Naive thymus-derived CD4-positive, alpha-beta T cell (primary cell): ENCODE measurements at regions not wholly inside any gene's neighbourhood (a gene's known extent, or its start where the extent isn't known, plus 50 kb on each side); places are given as distances from the start of the nearest gene placed in this dataset.

Source experiments
- ATAC-seq: fragments of 150-1000 bp; cut with Tn5 transposase; 2 replicates; pipeline ENCODE4 v1.10.0; 2021; ENCODE audit warnings: mild to moderate bottlenecking, moderate library complexity
- CTCF ChIA-PET: fragments of 350-600 bp; sonication (Branson Sonifier 250); formaldehyde crosslinking; loops from one replicate; lab custom pipeline; 2021; ENCODE audit warnings: antibody characterized with exemption; lab: Charles Lee
- POLR2A ChIA-PET: fragments of 350-600 bp; sonication (Branson Sonifier 250); formaldehyde crosslinking; loops from one replicate; lab custom pipeline; 2021; ENCODE audit warnings: antibody characterized with exemption, inconsistent platforms; lab: Charles Lee
- DNase-seq, 9 donors: peaks; one replicate each; pipeline versions ENCODE4 v3.0.0 to v3.0.0-alpha.2; 2020 to 2022; ENCODE audit warnings: mixed read lengths in 1 of 9
- H3K27ac ChIP-seq: one replicate; pipeline ENCODE4 v1.7.0; 2013; ENCODE audit warnings: mild to moderate bottlenecking, low read depth, low read length, moderate library complexity
- H3K27me3 ChIP-seq, 2 donors: one replicate each; pipeline ENCODE4 v1.7.0; 2013; ENCODE audit warnings: low read length in 2 of 2, mild to moderate bottlenecking in 2 of 2, moderate library complexity in 2 of 2; ENCODE audit not compliant: control insufficient read depth in 2 of 2, insufficient read depth in 2 of 2
- H3K36me3 ChIP-seq, 3 experiments: 1 replicate in 2 of 3; 2 replicates in 1 of 3; pipeline ENCODE4 v1.7.0; 2013; ENCODE audit warnings: low read length in 3 of 3, mild to moderate bottlenecking in 3 of 3, moderate library complexity in 1 of 3; ENCODE audit not compliant: insufficient read depth in 3 of 3, control insufficient read depth in 2 of 3
- H3K4me1 ChIP-seq, 2 donors: one replicate each; pipeline ENCODE4 v1.7.0; 2013; ENCODE audit warnings: low read length in 2 of 2, mild to moderate bottlenecking in 2 of 2, moderate library complexity in 1 of 2; ENCODE audit not compliant: control insufficient read depth in 2 of 2, insufficient read depth in 2 of 2
- H3K4me3 ChIP-seq: 2 replicates; pipeline ENCODE4 v1.7.0; 2013; ENCODE audit warnings: mild to moderate bottlenecking, low read length
- H3K9me3 ChIP-seq, 3 experiments: 1 replicate in 2 of 3; 2 replicates in 1 of 3; pipeline ENCODE4 v1.7.0; 2013; ENCODE audit warnings: low read length in 3 of 3; ENCODE audit not compliant: control insufficient read depth in 2 of 3
- H3K27ac Mint-ChIP-seq, 9 donors: one replicate each; pipeline ENCODE4 v1.8.0; 2020 to 2022; ENCODE audit warnings: mixed read lengths in 9 of 9, mild to moderate bottlenecking in 8 of 9, moderate library complexity in 5 of 9, inconsistent platforms in 2 of 9
- H3K27me3 Mint-ChIP-seq, 5 donors: one replicate each; pipeline ENCODE4 v1.8.0; 2021 to 2022; ENCODE audit warnings: mixed read lengths in 5 of 5, mild to moderate bottlenecking in 1 of 5
- H3K36me3 Mint-ChIP-seq, 5 donors: one replicate each; pipeline ENCODE4 v1.8.0; 2020 to 2022; ENCODE audit warnings: mixed read lengths in 5 of 5, mild to moderate bottlenecking in 3 of 5, inconsistent platforms in 1 of 5
- H3K4me1 Mint-ChIP-seq, 7 donors: one replicate each; pipeline ENCODE4 v1.8.0; 2020 to 2022; ENCODE audit warnings: mixed read lengths in 7 of 7, mild to moderate bottlenecking in 3 of 7, inconsistent platforms in 1 of 7
- H3K4me3 Mint-ChIP-seq, 10 donors: one replicate each; pipeline ENCODE4 v1.8.0; 2020 to 2022; ENCODE audit warnings: mild to moderate bottlenecking in 10 of 10, mixed read lengths in 10 of 10, moderate library complexity in 6 of 10, inconsistent platforms in 2 of 10
- H3K9me3 Mint-ChIP-seq, 11 donors: one replicate each; pipeline ENCODE4 v1.8.0; 2020 to 2022; ENCODE audit warnings: mixed read lengths in 11 of 11, mild to moderate bottlenecking in 4 of 11, inconsistent platforms in 1 of 11, moderate library complexity in 1 of 11
- intact Hi-C, 2 donors: fragments of 100-400 bp; cut with micrococcal nuclease; formaldehyde crosslinking; loops; one replicate each; pipeline ENCODE4 v1.15.1; 2023

DNA sequence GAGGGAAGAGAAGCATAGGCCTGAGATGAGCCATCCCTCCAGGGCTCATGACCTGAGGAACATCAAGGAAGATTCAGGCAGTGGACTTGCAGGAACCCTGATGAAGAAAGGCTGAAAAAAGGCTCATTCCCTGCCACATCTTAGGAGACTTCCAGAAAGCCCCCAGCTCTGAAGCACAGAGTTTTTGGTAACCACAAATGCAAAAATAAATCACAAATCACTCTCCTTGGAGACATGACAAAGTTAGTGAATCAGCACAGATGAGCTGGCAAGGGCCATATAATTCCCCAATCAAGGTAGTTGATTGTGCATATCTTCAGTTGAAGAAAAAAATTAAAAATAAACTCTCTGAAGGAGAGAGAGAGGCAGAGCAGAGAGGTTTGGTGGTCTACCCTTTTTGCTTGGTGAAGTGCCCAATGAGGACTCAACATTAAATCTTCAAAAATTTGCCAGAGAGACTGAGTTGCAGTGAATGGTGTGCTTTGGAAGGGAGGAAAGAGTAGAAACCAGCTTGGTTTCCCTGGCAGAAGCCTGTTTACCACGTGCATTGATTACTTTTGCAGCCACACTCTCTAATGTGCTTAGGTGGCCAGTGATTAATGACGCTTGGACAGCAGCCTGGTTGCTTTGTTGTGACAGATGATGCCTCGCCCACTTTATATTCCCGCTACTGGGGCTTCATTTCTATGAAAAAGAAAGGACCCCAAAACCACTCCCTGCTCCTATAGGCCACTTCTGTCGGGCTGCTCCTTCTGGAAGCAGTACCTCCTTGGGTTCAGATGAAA lies 257.4 kb upstream of the SLC14A2 start:
- no peak overlapping the region for H3K4me3 Mint-ChIP-seq
- ATAC-seq (no peak), DNase-seq (no peak)
- no peaks in the 10 kb centered on the region for H3K36me3 Mint-ChIP-seq
- intact Hi-C loops, result no loop called here
- ChIA-PET POLR2A (no interaction called here), CTCF (no interaction called here)
- peaks cover 0 to 3% (median 0%) of the 10 kb centered on the region in 11 donors for H3K9me3 Mint-ChIP-seq
- Histone ChIP-seq H3K9me3 (no peaks in the 10 kb centered on the region), H3K27me3 (no peaks in the 10 kb centered on the region), H3K36me3 (no peaks in the 10 kb centered on the region), H3K4me1 (no peaks in the 10 kb centered on the region), H3K4me3 (no peak overlapping the region), H3K27ac (no peak overlapping the region)
- no peak overlapping the region for H3K27ac Mint-ChIP-seq
- H3K4me1 Mint-ChIP-seq, result no peaks in the 10 kb centered on the region
- H3K27me3 Mint-ChIP-seq, result peaks cover 0 to 13% (median 11%) of the 10 kb centered on the region in 5 donors

- H3K27me3 Mint-ChIP-seq, result peaks cover 0 to 25% (median 17%) of the 10 kb centered on the region in 5 donors
- no peaks in the 10 kb centered on the region for H3K36me3 ChIP-seq
- H3K4me3 ChIP-seq, result no peak overlapping the region
- H3K9me3 ChIP-seq, result no peaks in the 10 kb centered on the region
- H3K4me1 Mint-ChIP-seq, result no peaks in the 10 kb centered on the region
- H3K36me3 Mint-ChIP-seq, result no peaks in the 10 kb centered on the region
- DNase-seq (no peak), ATAC-seq (no peak)
- H3K4me1 ChIP-seq, result no peaks in the 10 kb centered on the region
- no peak overlapping the region for H3K27ac Mint-ChIP-seq
- ChIA-PET CTCF (no interaction called here), POLR2A (no interaction called here)
- intact Hi-C loops, result no loop called here
- no peak overlapping the region for H3K4me3 Mint-ChIP-seq
- no peaks in the 10 kb centered on the region for H3K27me3 ChIP-seq
- H3K9me3 Mint-ChIP-seq, result peaks cover 0 to 3% (median 0%) of the 10 kb centered on the region in 11 donors
- no peak overlapping the region for H3K27ac ChIP-seq
Observed at GRCh38 chr18:45359275-45360009, 255.8 kb upstream of the SLC14A2 start.

- intact Hi-C loops, result no loop called here
- Histone ChIP-seq H3K27me3 (no peaks in the 10 kb centered on the region), H3K9me3 (no peaks in the 10 kb centered on the region), H3K27ac (no peak overlapping the region), H3K4me1 (no peaks in the 10 kb centered on the region), H3K4me3 (no peak overlapping the region), H3K36me3 (no peaks in the 10 kb centered on the region)
- H3K27ac Mint-ChIP-seq, result no peak overlapping the region
- peaks cover 0 to 3% (median 0%) of the 10 kb centered on the region in 11 donors for H3K9me3 Mint-ChIP-seq
- H3K4me1 Mint-ChIP-seq, result no peaks in the 10 kb centered on the region
- ATAC-seq (no peak), DNase-seq (no peak)
- POLR2A ChIA-PET, result no interaction called here
- H3K27me3 Mint-ChIP-seq, result peaks cover 0 to 25% (median 17%) of the 10 kb centered on the region in 5 donors
- no peak overlapping the region for H3K4me3 Mint-ChIP-seq
- CTCF ChIA-PET, result no interaction called here
- H3K36me3 Mint-ChIP-seq, result no peaks in the 10 kb centered on the region
Observed at GRCh38 chr18:45361125-45361851, 254.0 kb upstream of the SLC14A2 start.

DNA sequence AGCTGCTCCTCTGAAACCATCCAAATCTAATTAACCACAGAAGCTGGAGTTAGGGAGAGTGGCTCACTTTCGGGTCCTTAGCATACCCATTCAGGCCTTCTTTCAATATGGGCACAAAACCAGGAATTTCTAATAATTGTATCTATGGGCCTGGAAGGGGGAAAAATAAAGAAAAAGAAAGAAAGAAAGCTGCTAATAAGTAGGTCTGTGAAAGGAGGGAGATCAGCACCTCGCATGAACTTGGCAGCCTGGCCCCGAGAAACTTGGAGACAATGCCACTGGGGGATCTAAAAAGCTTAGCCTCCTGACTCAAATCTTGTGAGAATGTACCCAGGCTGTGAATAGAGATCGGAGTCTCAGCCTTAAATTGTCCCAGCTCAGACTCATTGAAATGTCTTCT lies 252.1 kb upstream of the SLC14A2 start:
- H3K9me3 ChIP-seq, result no peaks in the 10 kb centered on the region
- Mint-ChIP-seq H3K9me3 (peaks cover 0 to 3% (median 0%) of the 10 kb centered on the region in 11 donors), H3K27me3 (peaks cover 0 to 25% (median 13%) of the 10 kb centered on the region in 5 donors), H3K27ac (no peak overlapping the region), H3K4me3 (no peak overlapping the region), H3K36me3 (no peaks in the 10 kb centered on the region), H3K4me1 (no peaks in the 10 kb centered on the region)
- no peak for ATAC-seq
- H3K36me3 ChIP-seq, result no peaks in the 10 kb centered on the region
- no peak overlapping the region for H3K4me3 ChIP-seq
- H3K27ac ChIP-seq, result no peak overlapping the region
- CTCF ChIA-PET, result no interaction called here
- intact Hi-C loops, result no loop called here
- POLR2A ChIA-PET, result no interaction called here
- H3K4me1 ChIP-seq, result no peaks in the 10 kb centered on the region
- DNase-seq, result no peak
- H3K27me3 ChIP-seq, result no peaks in the 10 kb centered on the region

- Mint-ChIP-seq H3K36me3 (no peaks in the 10 kb centered on the region), H3K4me1 (no peaks in the 10 kb centered on the region), H3K27ac (no peak overlapping the region), H3K27me3 (peaks cover 5 to 22% (median 20%) of the 10 kb centered on the region in 5 donors), H3K4me3 (no peak overlapping the region), H3K9me3 (peaks cover 0 to 2% (median 0%) of the 10 kb centered on the region in 11 donors)
- H3K4me3 ChIP-seq, result no peak overlapping the region
- intact Hi-C loops, result no loop called here
- no peaks in the 10 kb centered on the region for H3K4me1 ChIP-seq
- DNase-seq, result no peak
- ATAC-seq, result no peak
- H3K27ac ChIP-seq, result no peak overlapping the region
- H3K27me3 ChIP-seq, result no peaks in the 10 kb centered on the region
- ChIA-PET CTCF (no interaction called here), POLR2A (no interaction called here)
- no peaks in the 10 kb centered on the region for H3K36me3 ChIP-seq
- no peaks in the 10 kb centered on the region for H3K9me3 ChIP-seq
Observed at GRCh38 chr18:45365835-45366234, 249.4 kb upstream of the SLC14A2 start.

DNA sequence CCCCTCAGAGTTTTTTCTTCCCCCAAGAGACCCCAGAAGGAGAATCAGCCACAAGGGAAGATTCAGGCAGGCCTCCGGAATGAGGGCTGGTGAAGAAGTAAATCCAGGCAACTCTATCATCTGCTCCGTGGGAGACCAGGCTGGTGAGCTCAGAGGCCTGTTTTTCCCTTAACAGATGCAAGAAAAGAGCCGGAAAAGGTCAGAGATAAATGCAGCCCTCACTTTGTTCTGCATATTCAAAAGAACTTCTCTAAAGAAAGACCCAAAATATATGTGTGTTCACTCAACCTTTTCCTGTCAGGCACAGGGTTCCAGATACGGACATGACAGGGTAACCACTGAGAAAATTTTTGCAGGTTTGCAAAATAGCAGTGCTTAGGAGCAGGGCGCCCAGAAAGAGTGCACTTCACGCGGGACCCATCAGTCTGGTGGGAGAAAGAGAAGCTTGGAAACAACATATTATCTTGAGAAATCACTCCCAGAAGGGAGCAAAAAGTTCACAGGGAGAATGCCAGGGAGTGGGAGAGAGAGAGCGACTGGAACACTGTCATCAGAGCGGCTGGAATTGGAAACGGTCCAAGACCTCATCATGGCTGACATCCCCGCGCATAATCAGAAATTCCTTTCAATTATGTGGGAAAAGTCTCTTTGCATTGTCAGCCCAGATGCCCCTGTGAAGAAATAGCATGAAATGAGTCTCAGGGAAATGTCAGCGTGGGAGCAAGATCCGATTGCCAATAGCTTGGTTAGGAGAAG lies 244.8 kb upstream of the SLC14A2 start:
- no peaks in the 10 kb centered on the region for H3K4me1 ChIP-seq
- intact Hi-C loops, result no loop called here
- no peak overlapping the region for H3K27ac Mint-ChIP-seq
- ChIA-PET CTCF (no interaction called here), POLR2A (no interaction called here)
- H3K27me3 ChIP-seq, result no peaks in the 10 kb centered on the region
- H3K27ac ChIP-seq, result no peak overlapping the region
- ATAC-seq, result no peak
- H3K27me3 Mint-ChIP-seq, result peaks cover 4 to 20% (median 4%) of the 10 kb centered on the region in 5 donors
- no peaks in the 10 kb centered on the region for H3K9me3 ChIP-seq
- no peaks in the 10 kb centered on the region for H3K36me3 ChIP-seq
- H3K4me3 ChIP-seq, result no peak overlapping the region
- no peaks in the 10 kb centered on the region for H3K36me3 Mint-ChIP-seq
- peaks cover 0 to 2% (median 0%) of the 10 kb centered on the region in 11 donors for H3K9me3 Mint-ChIP-seq
- no peak overlapping the region for H3K4me3 Mint-ChIP-seq
- H3K4me1 Mint-ChIP-seq, result no peaks in the 10 kb centered on the region
- no peak for DNase-seq
